B cell (primary cell): ENCODE measurements at regions not wholly inside any gene's neighbourhood (a gene's known extent, or its start where the extent isn't known, plus 50 kb on each side); places are given as distances from the start of the nearest gene placed in this dataset.

ENCODE experiments used
- ATAC-seq: fragments of 200-7000 bp; cut with Tn5 transposase; one replicate; pipeline ENCODE4 v1.10.0; 2021; ENCODE audit warnings: low read depth, mild to moderate bottlenecking, moderate number of reproducible peaks, moderate library complexity
- CTCF ChIA-PET: fragments of 350-600 bp; sonication (Branson Sonifier 250); formaldehyde crosslinking; loops from one replicate; lab custom pipeline; 2021; ENCODE audit warnings: antibody characterized with exemption, inconsistent platforms; lab: Charles Lee
- POLR2A ChIA-PET: fragments of 350-600 bp; sonication (Branson Sonifier 250); formaldehyde crosslinking; loops from one replicate; lab custom pipeline; 2021; ENCODE audit warnings: antibody characterized with exemption; lab: Charles Lee
- DNase-seq: peaks from one replicate; pipeline ENCODE4 v3.0.0; 2013
- H2AFZ ChIP-seq: 2 replicates; pipeline ENCODE4 v1.6.1; 2012; ENCODE audit warnings: mild to moderate bottlenecking, low read depth, low read length; ENCODE audit not compliant: insufficient read depth, poor library complexity, severe bottlenecking
- H3K27ac ChIP-seq, 2 donors: 1 replicate in 1 of 2; 2 replicates in 1 of 2; pipeline ENCODE4 v1.5.1; 2012 to 2013; ENCODE audit warnings: low read length in 2 of 2, mild to moderate bottlenecking in 2 of 2, moderate library complexity in 1 of 2
- H3K27me3 ChIP-seq, 4 experiments: fragments of 200-600 bp in 1 of 4; sonication (generic) in 1 of 4; replicated peaks in 1 of 4; 1 replicate in 2 of 4; 2 replicates in 2 of 4; pipeline versions ENCODE4 v1.6.1 to v1.7.0; 2013 to 2016; ENCODE audit warnings: low read length in 3 of 4, mild to moderate bottlenecking in 2 of 4, mixed read lengths in 1 of 4, moderate library complexity in 1 of 4; ENCODE audit not compliant: insufficient read depth in 4 of 4, control insufficient read depth in 3 of 4; ENCODE audit errors: control extremely low read depth in 1 of 4
- H3K36me3 ChIP-seq, 2 experiments: replicated peaks in 1 of 2; 1 replicate in 1 of 2; 2 replicates in 1 of 2; pipeline versions ENCODE4 v1.6.1 to v1.7.1; 2013; ENCODE audit warnings: low read length in 1 of 2; ENCODE audit not compliant: insufficient read depth in 2 of 2, control insufficient read depth in 1 of 2; ENCODE audit errors: control extremely low read depth in 1 of 2, extremely low read depth in 1 of 2
- H3K4me1 ChIP-seq, 2 donors: fragments of 200-600 bp in 1 of 2; sonication (generic) in 1 of 2; 1 replicate in 1 of 2; 2 replicates in 1 of 2; pipeline versions ENCODE4 v1.5.1 to v1.6.1; 2013 to 2017; ENCODE audit warnings: low read length in 2 of 2; ENCODE audit not compliant: control insufficient read depth in 2 of 2, insufficient read depth in 2 of 2
- H3K4me2 ChIP-seq: replicated peaks from 2 replicates; pipeline ENCODE3; 2012; ENCODE audit warnings: mild to moderate bottlenecking, low read depth, low read length; ENCODE audit not compliant: poor library complexity, severe bottlenecking
- H3K4me3 ChIP-seq, 5 experiments: fragments of 200-600 bp in 1 of 5; sonication (generic) in 1 of 5; 1 replicate in 3 of 5; 2 replicates in 2 of 5; pipeline versions ENCODE4 v1.5.1 to v1.7.0; 2011 to 2016; ENCODE audit warnings: low read length in 4 of 5, mild to moderate bottlenecking in 4 of 5, low read depth in 2 of 5, control low read depth in 1 of 5, moderate library complexity in 1 of 5; ENCODE audit not compliant: insufficient read depth in 1 of 5; ENCODE audit errors: control extremely low read depth in 1 of 5, extremely low read depth in 1 of 5
- H3K79me2 ChIP-seq: fragments of 200-600 bp; sonication (generic); one replicate; pipeline ENCODE4 v1.6.0; 2016; ENCODE audit warnings: low read length; ENCODE audit not compliant: control insufficient read depth, insufficient read depth
- H3K9ac ChIP-seq: fragments of 200-600 bp; sonication (generic); 2 replicates; pipeline ENCODE4 v1.6.1; 2017; ENCODE audit warnings: mild to moderate bottlenecking, low read length, moderate library complexity
- H3K9me3 ChIP-seq, 3 donors: one replicate each; pipeline versions ENCODE4 v1.6.1 to v1.7.1; 2013; ENCODE audit warnings: low read length in 2 of 3; ENCODE audit not compliant: control insufficient read depth in 2 of 3, insufficient read depth in 1 of 3; ENCODE audit errors: control extremely low read depth in 1 of 3
- H4K20me1 ChIP-seq: 2 replicates; pipeline ENCODE4 v1.6.0; 2012; ENCODE audit warnings: mild to moderate bottlenecking, low read length; ENCODE audit not compliant: insufficient read depth, control insufficient read depth, poor library complexity, severe bottlenecking
- H3K27ac Mint-ChIP-seq: one replicate; pipeline ENCODE4 v1.8.0; 2021; ENCODE audit warnings: mixed read lengths
- H3K27me3 Mint-ChIP-seq: one replicate; pipeline ENCODE4 v1.8.0; 2021; ENCODE audit warnings: mixed read lengths
- H3K4me1 Mint-ChIP-seq: one replicate; pipeline ENCODE4 v1.8.0; 2021; ENCODE audit warnings: mixed read lengths
- H3K4me3 Mint-ChIP-seq: one replicate; pipeline ENCODE4 v1.8.0; 2021; ENCODE audit warnings: mixed read lengths
- H3K9me3 Mint-ChIP-seq: one replicate; pipeline ENCODE4 v1.8.0; 2022; ENCODE audit warnings: mixed read lengths; ENCODE audit not compliant: insufficient read depth
- CTCF ChIP-seq: fragments of 200-600 bp; IDR thresholded peaks from one replicate; pipeline ENCODE4 v1.8.0; 2022; ENCODE audit warnings: antibody characterized with exemption, mild to moderate bottlenecking
- EZH2 ChIP-seq: IDR thresholded peaks from 2 replicates; pipeline ENCODE4 v1.6.1; 2012; ENCODE audit warnings: borderline replicate concordance, low read depth, mild to moderate bottlenecking, moderate library complexity, low read length; ENCODE audit not compliant: insufficient read depth, poor library complexity, severe bottlenecking
- WGBS: methylation state at CpG from one replicate; pipeline ENCODE4 v1.1.5; 2013; ENCODE audit warnings: missing lambda C conversion rate; ENCODE audit not compliant: insufficient coverage; 5-methylcytosine and 5-hydroxymethylcytosine counted together
- intact Hi-C: fragments of 100-400 bp; cut with micrococcal nuclease; formaldehyde crosslinking; loops from one replicate; pipeline ENCODE4 v1.10.0; 2022

GRCh38 chr18:71808616-71809015 is 735.5 kb downstream of the CBLN2 start:
- Histone ChIP-seq H3K79me2 (no peaks in the 10 kb centered on the region), H3K27ac (no peak overlapping the region), H3K4me2 (no peak overlapping the region), H2AFZ (no peak overlapping the region), H3K4me3 (no peak overlapping the region), H3K9me3 (no peaks in the 10 kb centered on the region), H3K4me1 (no peaks in the 10 kb centered on the region), H3K36me3 (no peaks in the 10 kb centered on the region), H3K27me3 (no peaks in the 10 kb centered on the region), H3K9ac (no peak overlapping the region), H4K20me1 (no peaks in the 10 kb centered on the region)
- TF ChIP-seq CTCF, result no peak
- TF ChIP-seq EZH2, result no peak
- Mint-ChIP-seq H3K9me3 (peaks cover 5% of the 10 kb centered on the region), H3K4me3 (no peak overlapping the region), H3K27ac (no peak overlapping the region), H3K4me1 (no peaks in the 10 kb centered on the region), H3K27me3 (no peaks in the 10 kb centered on the region)
- intact Hi-C loops, result no loop called here
- ChIA-PET POLR2A (no interaction called here), CTCF (no interaction called here)
- no peak for ATAC-seq
- 80% methylated on average over 4 of the region's 5 CpGs for WGBS
- DNase-seq, result no peak

- H3K36me3 ChIP-seq, result no peaks in the 10 kb centered on the region
- CTCF ChIA-PET, result no interaction called here
- Mint-ChIP-seq H3K27me3 (no peaks in the 10 kb centered on the region), H3K4me3 (no peak overlapping the region), H3K27ac (no peak overlapping the region), H3K9me3 (peaks cover 3% of the 10 kb centered on the region), H3K4me1 (no peaks in the 10 kb centered on the region)
- DNase-seq, result no peak
- H3K9me3 ChIP-seq, result no peaks in the 10 kb centered on the region
- no peak for TF ChIP-seq CTCF
- TF ChIP-seq EZH2, result no peak
- no peaks in the 10 kb centered on the region for H3K4me1 ChIP-seq
- no peak overlapping the region for H3K4me2 ChIP-seq
- intact Hi-C loops, result no loop called here
- WGBS, result no CpG with 5 or more reads among the region's 1 CpG
- no peaks in the 10 kb centered on the region for H3K79me2 ChIP-seq
- POLR2A ChIA-PET, result no interaction called here
- H3K27ac ChIP-seq, result no peak overlapping the region
- H4K20me1 ChIP-seq, result no peaks in the 10 kb centered on the region
- no peak for ATAC-seq
- H3K4me3 ChIP-seq, result no peak overlapping the region
- no peaks in the 10 kb centered on the region for H3K27me3 ChIP-seq
- no peak overlapping the region for H3K9ac ChIP-seq
- no peak overlapping the region for H2AFZ ChIP-seq
These were observed 736.6 kb downstream of the CBLN2 start for GRCh38 chr18:71807586-71807985.
